HepG2 (cell line): ENCODE measurements at regions not wholly inside any gene's neighbourhood (a gene's known extent, or its start where the extent isn't known, plus 50 kb on each side); places are given as distances from the start of the nearest gene placed in this dataset.

Experiments
- HDAC6 ChIP-seq: fragments of 200-600 bp; sonication (generic); IDR thresholded peaks from 2 replicates; pipeline ENCODE4 v1.7.0; 2017; ENCODE audit warnings: mild to moderate bottlenecking, antibody characterized with exemption, low read length, low read depth
- POLR2AphosphoS5 ChIP-seq: IDR thresholded peaks from 2 replicates; pipeline ENCODE4 v1.6.1; 2012; ENCODE audit warnings: low read depth, low read length
- TF ChIP-seq, protein P1 (sequence below): sonication (generic); formaldehyde crosslinking; IDR thresholded peaks from 2 replicates; pipeline ENCODE4 v1.9.0; 2022; ENCODE audit warnings: missing genetic modification reagents, mild to moderate bottlenecking, borderline replicate concordance

DNA sequence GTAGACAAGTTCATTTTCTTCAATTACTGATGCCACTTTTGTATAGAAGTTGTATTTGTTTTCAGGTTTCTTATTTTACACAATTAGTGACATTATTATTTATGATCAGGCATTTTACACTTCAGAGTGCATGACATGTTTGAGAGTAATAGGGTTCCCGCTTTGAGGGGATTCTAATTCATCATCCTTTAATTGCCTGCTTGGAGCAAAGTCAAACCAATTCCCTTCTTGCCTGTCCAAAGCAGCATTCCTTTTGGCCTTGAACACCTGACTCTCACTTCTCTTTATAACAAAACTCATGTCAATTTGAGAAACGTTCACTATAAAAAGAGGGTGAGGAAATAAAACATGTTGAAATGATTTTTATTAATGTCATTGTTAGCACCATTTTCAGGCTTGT is 1149.4 kb downstream of the NXPH1 start:
- TF ChIP-seq, protein P1, sequence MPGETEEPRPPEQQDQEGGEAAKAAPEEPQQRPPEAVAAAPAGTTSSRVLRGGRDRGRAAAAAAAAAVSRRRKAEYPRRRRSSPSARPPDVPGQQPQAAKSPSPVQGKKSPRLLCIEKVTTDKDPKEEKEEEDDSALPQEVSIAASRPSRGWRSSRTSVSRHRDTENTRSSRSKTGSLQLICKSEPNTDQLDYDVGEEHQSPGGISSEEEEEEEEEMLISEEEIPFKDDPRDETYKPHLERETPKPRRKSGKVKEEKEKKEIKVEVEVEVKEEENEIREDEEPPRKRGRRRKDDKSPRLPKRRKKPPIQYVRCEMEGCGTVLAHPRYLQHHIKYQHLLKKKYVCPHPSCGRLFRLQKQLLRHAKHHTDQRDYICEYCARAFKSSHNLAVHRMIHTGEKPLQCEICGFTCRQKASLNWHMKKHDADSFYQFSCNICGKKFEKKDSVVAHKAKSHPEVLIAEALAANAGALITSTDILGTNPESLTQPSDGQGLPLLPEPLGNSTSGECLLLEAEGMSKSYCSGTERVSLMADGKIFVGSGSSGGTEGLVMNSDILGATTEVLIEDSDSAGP (CRISPR knock-in tag), result no peak
- TF ChIP-seq POLR2AphosphoS5, result no peak
- TF ChIP-seq HDAC6, result no peak
